H9 (cell line): ENCODE measurements at regions not wholly inside any gene's neighbourhood (a gene's known extent, or its start where the extent isn't known, plus 50 kb on each side); places are given as distances from the start of the nearest gene placed in this dataset.

ENCODE experiments used
- DNase-seq: peaks from one replicate; pipeline ENCODE4 v3.0.0-alpha.2; 2017
- H2AFZ ChIP-seq: one replicate; pipeline ENCODE4 v1.6.1; 2013; ENCODE audit warnings: mild to moderate bottlenecking, low read length, control low read depth, moderate library complexity
- H2AK5ac ChIP-seq: 2 replicates; pipeline ENCODE4 v1.6.1; 2013; ENCODE audit warnings: low read length, control low read depth, mixed read lengths; ENCODE audit not compliant: insufficient read length
- H2BK120ac ChIP-seq: one replicate; pipeline ENCODE4 v1.6.1; 2013; ENCODE audit warnings: low read depth, mild to moderate bottlenecking, low read length, control low read depth, inconsistent platforms; ENCODE audit not compliant: poor library complexity, severe bottlenecking
- H2BK12ac ChIP-seq: 2 replicates; pipeline ENCODE4 v1.6.1; 2013; ENCODE audit warnings: low read length, control low read depth, mixed read lengths, low read depth; ENCODE audit not compliant: insufficient read length
- H2BK15ac ChIP-seq: 2 replicates; pipeline ENCODE4 v1.6.1; 2013; ENCODE audit warnings: low read depth, low read length, control low read depth
- H2BK20ac ChIP-seq: one replicate; pipeline ENCODE4 v1.6.1; 2013; ENCODE audit warnings: low read depth, mild to moderate bottlenecking, low read length, control low read depth, inconsistent platforms; ENCODE audit not compliant: poor library complexity, severe bottlenecking
- H2BK5ac ChIP-seq: 2 replicates; pipeline ENCODE4 v1.6.1; 2013; ENCODE audit warnings: low read length, control low read depth, mixed read lengths; ENCODE audit not compliant: insufficient read length
- H3K14ac ChIP-seq: 2 replicates; pipeline ENCODE4 v1.6.1; 2013; ENCODE audit warnings: low read length, control low read depth; ENCODE audit not compliant: insufficient read depth
- H3K18ac ChIP-seq: 2 replicates; pipeline ENCODE4 v1.6.1; 2013; ENCODE audit warnings: low read depth, mild to moderate bottlenecking, mixed read lengths, low read length, control low read depth; ENCODE audit not compliant: insufficient read length
- H3K23ac ChIP-seq: 2 replicates; pipeline ENCODE4 v1.6.1; 2013; ENCODE audit warnings: low read length, control low read depth, mixed read lengths, low read depth; ENCODE audit not compliant: insufficient read length
- H3K23me2 ChIP-seq: 2 replicates; pipeline ENCODE4 v1.6.1; 2013; ENCODE audit warnings: low read depth, mild to moderate bottlenecking, mixed read lengths, low read length, control low read depth; ENCODE audit not compliant: insufficient read length, poor library complexity, severe bottlenecking
- H3K27ac ChIP-seq: 2 replicates; pipeline ENCODE4 v1.5.1; 2013; ENCODE audit warnings: low read length, control low read depth, mixed read lengths, low read depth; ENCODE audit not compliant: insufficient read length
- H3K27me3 ChIP-seq: 2 replicates; pipeline ENCODE4 v1.6.1; 2013; ENCODE audit warnings: low read length, control low read depth, inconsistent platforms; ENCODE audit not compliant: insufficient read depth
- H3K4ac ChIP-seq: 2 replicates; pipeline ENCODE4 v1.6.1; 2013; ENCODE audit warnings: low read depth, mild to moderate bottlenecking, control low read depth, inconsistent platforms, low read length, moderate library complexity
- H3K4me1 ChIP-seq: 2 replicates; pipeline ENCODE4 v1.6.1; 2013; ENCODE audit warnings: low read length, control low read depth, inconsistent platforms; ENCODE audit not compliant: insufficient read depth
- H3K4me2 ChIP-seq: 2 replicates; pipeline ENCODE4 v1.6.1; 2013; ENCODE audit warnings: low read length, control low read depth, mixed read lengths; ENCODE audit not compliant: insufficient read length, insufficient read depth
- H3K56ac ChIP-seq: 2 replicates; pipeline ENCODE4 v1.6.1; 2013; ENCODE audit warnings: low read depth, mild to moderate bottlenecking, mixed read lengths, low read length, control low read depth; ENCODE audit not compliant: insufficient read length
- H3K79me1 ChIP-seq: 2 replicates; pipeline ENCODE4 v1.6.1; 2013; ENCODE audit warnings: low read depth, mild to moderate bottlenecking, moderate library complexity, low read length, control low read depth, inconsistent platforms; ENCODE audit not compliant: insufficient read depth, poor library complexity, severe bottlenecking
- H3K79me2 ChIP-seq: 2 replicates; pipeline ENCODE4 v1.6.1; 2013; ENCODE audit warnings: low read length, control low read depth, inconsistent platforms; ENCODE audit not compliant: insufficient read depth
- H3K9ac ChIP-seq: 2 replicates; pipeline ENCODE4 v1.6.1; 2013; ENCODE audit warnings: low read length, control low read depth, mixed read lengths; ENCODE audit not compliant: insufficient read length; ENCODE audit errors: extremely low read depth
- H3K9me3 ChIP-seq: one replicate; pipeline ENCODE4 v1.6.1; 2013; ENCODE audit warnings: low read depth, low read length, inconsistent platforms; ENCODE audit not compliant: control insufficient read depth
- H3T11ph ChIP-seq: one replicate; pipeline ENCODE4 v1.6.1; 2013; ENCODE audit warnings: mild to moderate bottlenecking, low read length, control low read depth, inconsistent platforms
- H4K20me1 ChIP-seq: one replicate; pipeline ENCODE4 v1.6.1; 2013; ENCODE audit not compliant: control insufficient read depth, insufficient read length, insufficient read depth
- H4K5ac ChIP-seq: 2 replicates; pipeline ENCODE4 v1.6.1; 2013; ENCODE audit warnings: low read depth, mild to moderate bottlenecking, mixed read lengths, low read length, control low read depth; ENCODE audit not compliant: insufficient read length
- H4K8ac ChIP-seq: replicated peaks from 2 replicates; pipeline ENCODE4 v1.6.1; 2013; ENCODE audit warnings: low read length, control low read depth, mixed read lengths, low read depth; ENCODE audit not compliant: insufficient read length
- H4K91ac ChIP-seq: 2 replicates; pipeline ENCODE4 v1.6.1; 2013; ENCODE audit warnings: low read depth, mild to moderate bottlenecking, moderate library complexity, mixed read lengths, low read length, control low read depth; ENCODE audit not compliant: insufficient read length
- H3K27ac Mint-ChIP-seq, 3 experiments: 2 replicates in 2 of 3; 3 replicates in 1 of 3; pipeline ENCODE4 v1.8.0; 2020 to 2021; ENCODE audit warnings: mixed read lengths in 3 of 3, mild to moderate bottlenecking in 1 of 3, moderate library complexity in 1 of 3
- H3K27me3 Mint-ChIP-seq: 2 replicates; pipeline ENCODE4 v1.8.0; 2021; ENCODE audit warnings: low read depth, mild to moderate bottlenecking, moderate library complexity, mixed read lengths
- H3K36me3 Mint-ChIP-seq, 3 experiments: 2 replicates in 2 of 3; 3 replicates in 1 of 3; pipeline ENCODE4 v1.8.0; 2020 to 2021; ENCODE audit warnings: low read depth in 3 of 3, mixed read lengths in 3 of 3; ENCODE audit not compliant: insufficient read depth in 1 of 3
- H3K4me1 Mint-ChIP-seq, 2 experiments: 2 replicates each; pipeline ENCODE4 v1.8.0; 2020; ENCODE audit warnings: mixed read lengths in 2 of 2
- H3K4me3 Mint-ChIP-seq, 2 experiments: 2 replicates in 1 of 2; 3 replicates in 1 of 2; pipeline ENCODE4 v1.8.0; 2020 to 2021; ENCODE audit warnings: mild to moderate bottlenecking in 2 of 2, mixed read lengths in 2 of 2, moderate library complexity in 1 of 2
- H3K9me3 Mint-ChIP-seq, 2 experiments: 2 replicates in 1 of 2; 3 replicates in 1 of 2; pipeline ENCODE4 v1.8.0; 2020; ENCODE audit warnings: mild to moderate bottlenecking in 2 of 2, mixed read lengths in 2 of 2, moderate library complexity in 1 of 2
- CTCF ChIP-seq: fragments of 200-600 bp; sonication (generic); conservative IDR thresholded peaks from 3 replicates; pipeline ENCODE4 v1.8.0; 2021; ENCODE audit warnings: antibody characterized with exemption, mild to moderate bottlenecking
- WGBS: extraction: QIAGEN DNeasy Blood & Tissue Kit; methylation state at CpG from one replicate; pipeline ENCODE4 v1.1.7; 2013; ENCODE audit warnings: missing lambda C conversion rate, low lambda C conversion rate, mixed read lengths; ENCODE audit not compliant: insufficient read length; ENCODE audit errors: extremely low coverage; 5-methylcytosine and 5-hydroxymethylcytosine counted together

- no peaks in the 10 kb centered on the region for H3K36me3 Mint-ChIP-seq
- Histone ChIP-seq H3K27me3 (no peaks in the 10 kb centered on the region), H3K14ac (no peak overlapping the region), H3K79me2 (no peaks in the 10 kb centered on the region), H4K8ac (peak overlapping the region; percentile 79), H4K20me1 (no peaks in the 10 kb centered on the region), H2AK5ac (no peak overlapping the region), H2BK5ac (no peak overlapping the region), H2AFZ (no peak overlapping the region), H3K18ac (no peak overlapping the region), H3K56ac (no peak overlapping the region), H3K4me1 (no peaks in the 10 kb centered on the region), H2BK12ac (no peak overlapping the region), H3K79me1 (no peaks in the 10 kb centered on the region), H3K9ac (no peak overlapping the region), H3K9me3 (no peaks in the 10 kb centered on the region), H3K4me2 (no peak overlapping the region), H3T11ph (no peak overlapping the region), H3K4ac (no peak overlapping the region), H3K23ac (no peak overlapping the region), H2BK15ac (no peak overlapping the region), H4K5ac (no peak overlapping the region), H3K27ac (no peak overlapping the region), H2BK20ac (no peak overlapping the region), H4K91ac (no peak overlapping the region), H3K23me2 (no peaks in the 10 kb centered on the region), H2BK120ac (no peak overlapping the region)
- DNase-seq = no peak
- no peaks in the 10 kb centered on the region for H3K9me3 Mint-ChIP-seq
- peaks cover 18 to 20% of the 10 kb centered on the region in 2 experiments for H3K4me1 Mint-ChIP-seq
- WGBS = no CpG with 5 or more reads among the region's 6 CpGs
- H3K4me3 Mint-ChIP-seq = no peak overlapping the region
- no peak overlapping the region; a peak in 1 of 7 replicates for H3K27ac Mint-ChIP-seq
- H3K27me3 Mint-ChIP-seq = no peaks in the 10 kb centered on the region; the same call in 1 of the 2 replicates
- no peak for TF ChIP-seq CTCF
Observed at GRCh38 chr14:32009976-32010581, 67.0 kb upstream of the ARHGAP5 start.
